DMS153 (cell line): ENCODE measurements at regions not wholly inside any gene's neighbourhood (a gene's known extent, or its start where the extent isn't known, plus 50 kb on each side); places are given as distances from the start of the nearest gene placed in this dataset.

Experiments used
- DNase-seq: peaks from one replicate; lab custom pipeline; 2025; lab: John Stamatoyannopoulos, UW

DNA sequence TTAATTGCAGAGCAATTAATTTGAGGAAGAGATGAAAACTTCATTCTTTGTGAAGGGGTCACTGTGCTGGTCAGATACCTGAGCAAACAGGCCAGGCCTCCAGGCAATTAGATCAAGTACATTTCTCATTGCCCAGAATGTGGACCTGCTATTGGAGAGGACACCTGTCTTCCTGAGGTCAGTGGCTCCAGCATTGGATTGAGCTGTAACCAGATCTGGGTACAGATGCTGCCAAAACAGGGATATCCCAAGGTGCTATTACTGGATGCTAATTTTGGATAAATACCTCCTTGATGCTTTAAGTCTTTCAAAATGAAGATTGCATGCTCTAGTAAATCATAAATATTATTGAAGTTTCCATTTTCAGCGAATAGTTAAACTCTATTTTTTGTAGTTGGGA, 131.5 kb downstream of the FAM161A start:
- DNase-seq, result no peak

GRCh38 chr2:61721382-61721781, 132.5 kb downstream of the FAM161A start:
- no peak for DNase-seq

DNA sequence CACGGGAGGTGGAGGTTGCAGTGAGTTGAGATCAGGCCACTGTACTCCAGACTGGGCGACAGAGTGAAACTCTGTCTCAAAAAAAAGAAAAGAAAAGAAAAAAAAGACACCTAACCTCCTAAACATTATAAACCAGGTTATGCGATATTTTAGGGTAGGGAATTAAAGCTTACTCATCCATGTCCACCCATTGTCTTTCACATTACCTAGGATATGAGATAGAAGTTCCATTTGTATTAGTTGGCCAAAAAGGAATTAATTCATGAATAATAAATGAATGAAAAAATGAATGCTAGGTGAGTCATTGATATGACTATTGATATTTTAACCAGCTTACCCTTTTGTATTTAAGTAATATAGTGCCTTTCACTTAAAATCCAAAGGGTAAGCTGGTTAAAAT, 132.9 kb downstream of the FAM161A start:
- no peak for DNase-seq

- no peak for DNase-seq
Observed at GRCh38 chr2:61718965-61719364, 134.9 kb downstream of the FAM161A start.

GRCh38 chr2:61715506-61715905, 138.4 kb downstream of the FAM161A start:
- DNase-seq, result no peak

GRCh38 chr2:61714210-61714609, 139.7 kb downstream of the FAM161A start:
- DNase-seq, result no peak

DNA sequence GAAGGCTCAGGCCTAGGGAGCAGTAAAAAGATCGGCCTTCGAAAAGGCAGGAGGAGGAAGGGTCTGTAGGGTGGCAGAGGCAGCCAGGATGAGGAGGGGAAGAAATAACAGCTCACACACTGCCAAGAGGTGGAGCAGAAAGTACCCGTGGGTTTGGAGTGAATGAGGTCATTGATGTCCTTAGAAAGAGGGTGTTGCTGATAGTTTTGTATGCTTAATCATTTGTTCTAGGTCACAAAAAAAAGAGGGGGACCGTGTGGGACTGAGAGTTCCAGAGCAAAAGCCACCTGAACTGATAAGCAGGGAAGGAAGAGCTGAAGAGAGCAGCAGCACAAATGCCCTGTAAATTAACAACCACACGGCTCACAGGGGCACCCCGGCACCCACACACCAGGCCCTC, 140.4 kb downstream of the FAM161A start:
- no peak for DNase-seq

DNA sequence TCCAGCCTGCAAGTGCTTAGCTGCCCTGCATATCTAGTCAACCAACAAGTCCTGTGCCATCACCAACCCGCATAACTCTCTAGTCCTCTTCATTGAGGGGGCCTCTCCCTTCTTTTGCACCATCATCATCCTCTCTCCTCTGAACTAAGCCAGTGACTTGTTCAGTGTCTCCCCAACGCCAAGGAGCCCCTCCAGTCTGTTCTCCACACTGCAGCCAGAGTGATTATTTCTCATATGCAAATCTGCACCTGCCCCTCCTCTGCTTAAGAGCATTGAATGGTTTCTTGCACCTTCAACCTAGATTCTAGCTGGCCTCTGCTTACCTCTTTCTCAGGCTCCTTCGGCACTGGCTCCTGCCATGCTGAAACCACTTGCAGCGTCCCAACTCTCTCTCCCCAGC, 141.8 kb downstream of the FAM161A start:
- DNase-seq, result no peak

- peak; percentile 38 for DNase-seq
Observed at GRCh38 chr2:61710711-61711110, 143.1 kb downstream of the FAM161A start.

DNA sequence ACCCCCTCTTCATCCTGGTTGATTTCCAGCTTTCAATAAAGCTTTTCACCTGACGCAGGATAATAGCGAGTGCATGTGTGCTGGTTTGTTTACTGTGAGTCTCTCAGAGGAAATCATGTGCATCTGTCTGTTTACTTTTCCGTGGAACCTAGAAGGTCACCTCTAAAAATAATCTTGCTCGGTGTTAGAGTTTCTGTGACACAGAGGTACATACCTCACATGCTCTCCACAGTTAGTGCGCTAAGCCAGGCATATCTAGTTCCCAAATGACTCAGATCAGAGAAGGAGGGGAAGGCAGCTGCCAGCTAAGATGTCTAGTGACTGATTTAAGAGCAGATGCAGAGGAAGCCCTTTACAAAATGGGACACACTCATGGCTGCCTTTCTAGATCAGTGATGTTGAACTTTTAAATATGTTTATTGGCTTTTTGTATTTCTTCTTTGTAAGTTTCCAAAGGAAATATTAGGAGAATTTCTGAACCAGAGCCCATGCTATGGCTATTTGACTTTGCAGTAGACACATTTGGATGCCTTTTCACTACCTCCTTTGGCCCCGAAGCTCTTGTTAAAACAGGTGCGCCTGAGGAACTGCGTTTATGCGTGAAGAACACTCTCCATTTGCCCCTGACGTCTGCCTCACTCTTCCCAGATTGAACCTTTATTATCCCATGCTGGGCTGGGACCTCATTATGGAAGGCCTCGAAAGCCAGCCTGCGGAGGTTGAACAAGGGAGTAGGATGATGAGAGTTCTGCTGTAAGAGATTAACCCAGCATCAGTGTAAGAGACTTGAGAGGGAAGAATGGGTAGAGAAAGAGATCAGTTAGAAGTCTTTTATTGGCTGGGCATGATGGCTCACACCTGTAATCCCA, 145.6 kb downstream of the FAM161A start:
- peak; percentile 97 for DNase-seq

DNA sequence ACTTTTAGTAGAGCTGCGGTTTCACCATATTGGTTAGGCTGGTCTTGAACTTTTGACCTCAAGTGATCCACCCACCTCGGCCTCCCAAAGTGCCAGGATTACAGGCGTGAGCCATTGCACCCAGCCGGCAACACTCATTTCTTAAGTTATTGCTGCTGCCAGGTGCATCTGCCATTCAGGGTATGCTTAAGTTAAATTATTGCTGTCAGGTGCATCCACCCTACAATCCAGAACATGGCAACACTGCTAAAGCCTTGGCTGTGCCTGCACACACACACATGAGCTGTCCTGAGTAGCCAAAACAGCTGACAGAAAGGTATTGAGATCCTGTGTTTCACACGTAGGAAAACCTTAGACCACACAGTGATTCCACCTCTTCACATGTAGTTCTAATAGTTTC, 148.2 kb downstream of the FAM161A start:
- no peak for DNase-seq

DNA sequence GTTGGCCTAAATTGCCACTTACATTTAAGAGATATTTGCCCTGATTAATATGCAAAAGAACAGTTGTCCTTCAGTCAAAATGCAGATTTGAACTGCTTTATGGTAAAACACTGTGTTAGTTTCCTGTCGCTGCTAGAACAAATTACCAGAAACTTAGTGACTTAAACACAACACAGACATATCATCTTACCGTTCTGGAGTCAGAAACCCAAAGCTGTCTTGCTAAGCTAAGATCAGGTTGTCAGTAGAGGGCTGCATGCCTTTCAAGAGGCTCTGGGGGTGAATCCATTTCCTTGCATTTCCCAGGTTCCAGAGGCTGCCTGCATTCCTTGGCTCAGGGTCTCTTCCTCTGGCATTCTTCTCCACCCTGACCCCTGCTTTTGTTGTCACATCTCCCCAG, 149.5 kb downstream of the FAM161A start:
- no peak for DNase-seq

DNA sequence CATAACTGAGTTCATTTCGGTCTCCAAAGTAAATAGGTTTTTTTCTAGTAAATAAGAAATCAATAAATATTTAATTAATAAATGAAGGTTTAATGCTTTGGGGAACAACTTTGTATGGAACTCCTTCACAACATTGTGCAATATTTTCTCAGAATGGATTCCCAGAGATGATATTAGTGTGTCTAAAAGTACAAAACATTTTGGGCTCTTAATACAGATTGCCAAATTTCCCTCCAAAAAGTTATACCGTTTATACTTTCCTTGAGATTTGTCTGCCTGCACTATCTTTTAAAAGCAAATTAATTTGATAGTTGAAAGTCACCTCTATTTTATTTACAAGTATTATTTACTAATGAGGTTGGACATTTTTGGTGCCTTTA, 151.8 kb downstream of the FAM161A start:
- DNase-seq, result no peak

DNA sequence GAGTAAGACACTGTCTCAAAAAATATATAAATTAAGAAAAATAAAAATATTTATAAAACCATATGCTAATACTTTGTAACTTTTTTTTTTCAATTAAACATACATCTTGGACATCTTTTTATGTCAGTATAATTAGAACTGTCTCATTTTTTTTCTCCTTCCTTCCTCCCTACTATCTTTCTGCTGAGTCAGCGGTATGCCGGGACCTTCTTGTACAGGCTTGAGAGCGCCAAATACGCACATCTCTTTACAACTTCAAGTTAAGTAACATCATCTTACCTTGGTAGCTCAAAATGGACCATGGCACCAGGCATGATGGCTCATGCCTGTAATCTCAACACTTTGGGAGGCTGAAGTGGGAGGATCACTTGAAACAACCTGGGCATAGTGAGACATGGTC, 153.4 kb downstream of the FAM161A start:
- DNase-seq, result no peak

DNA sequence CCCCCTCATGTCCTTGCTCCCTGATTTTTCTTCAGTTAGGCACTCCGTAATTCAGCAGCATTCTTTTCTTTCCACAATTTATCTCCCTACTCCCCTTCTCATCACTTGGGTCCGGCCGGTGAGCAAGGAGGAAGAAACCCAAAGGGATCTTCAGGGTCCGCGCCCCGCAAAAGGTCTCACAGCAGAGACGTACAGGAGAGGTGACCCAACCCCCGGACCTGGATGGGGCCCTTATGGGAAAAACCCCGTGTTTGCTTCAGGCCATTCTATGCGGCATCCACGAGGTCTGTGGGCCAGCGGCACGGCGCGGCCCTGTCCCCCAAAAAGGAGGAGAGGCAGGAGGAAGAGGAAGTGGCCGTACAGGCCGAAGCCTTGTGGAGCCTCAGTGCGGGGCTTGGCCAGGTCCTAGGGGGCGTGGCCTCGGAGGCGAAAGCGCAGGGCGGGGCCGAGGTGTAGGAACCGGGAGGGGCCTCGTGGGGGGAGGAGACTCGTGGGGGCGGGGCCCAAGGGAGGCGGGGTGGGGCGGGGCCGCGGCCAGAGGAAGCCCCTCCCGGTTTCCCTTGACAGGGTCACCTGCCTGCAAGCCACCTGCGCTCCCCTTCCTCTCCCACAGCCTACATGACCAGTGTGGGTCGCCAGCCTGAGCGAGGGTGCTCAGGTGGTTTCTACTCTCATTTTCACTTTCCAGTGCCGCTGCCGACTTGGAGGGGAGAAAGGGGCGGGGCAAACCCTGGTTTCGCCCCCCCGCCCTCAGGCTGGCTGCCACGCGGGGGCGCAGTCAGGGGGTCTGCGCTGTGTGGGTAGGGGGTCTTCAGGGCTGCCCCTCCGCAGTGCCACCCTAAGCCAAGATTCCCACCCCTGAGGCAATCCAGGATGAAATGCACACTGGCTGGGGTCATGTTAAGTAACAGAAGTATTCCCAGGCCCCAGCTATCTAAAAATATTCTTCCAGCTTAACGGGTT, 156.4 kb upstream of the XPO1 start:
- peak; percentile 66 for DNase-seq

DNA sequence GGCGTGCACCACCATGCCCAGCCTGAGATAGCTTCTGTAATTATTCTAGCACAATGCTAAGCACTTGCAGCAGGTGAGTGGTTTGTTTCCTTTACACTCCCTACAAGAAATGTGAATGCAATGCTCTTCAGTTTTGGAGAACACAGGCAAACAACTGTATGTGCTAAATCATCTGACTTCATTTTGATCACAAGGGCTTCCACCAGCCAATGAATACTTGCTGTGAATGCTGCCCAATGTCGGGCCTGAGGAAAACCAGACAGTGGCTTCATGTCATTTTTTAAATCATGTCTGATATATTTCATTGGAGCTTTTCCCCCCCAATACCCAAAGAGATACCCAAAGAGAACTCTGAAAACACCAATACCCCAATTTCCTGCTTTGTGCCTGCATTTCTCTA, 155.6 kb upstream of the XPO1 start:
- DNase-seq, result no peak

DNA sequence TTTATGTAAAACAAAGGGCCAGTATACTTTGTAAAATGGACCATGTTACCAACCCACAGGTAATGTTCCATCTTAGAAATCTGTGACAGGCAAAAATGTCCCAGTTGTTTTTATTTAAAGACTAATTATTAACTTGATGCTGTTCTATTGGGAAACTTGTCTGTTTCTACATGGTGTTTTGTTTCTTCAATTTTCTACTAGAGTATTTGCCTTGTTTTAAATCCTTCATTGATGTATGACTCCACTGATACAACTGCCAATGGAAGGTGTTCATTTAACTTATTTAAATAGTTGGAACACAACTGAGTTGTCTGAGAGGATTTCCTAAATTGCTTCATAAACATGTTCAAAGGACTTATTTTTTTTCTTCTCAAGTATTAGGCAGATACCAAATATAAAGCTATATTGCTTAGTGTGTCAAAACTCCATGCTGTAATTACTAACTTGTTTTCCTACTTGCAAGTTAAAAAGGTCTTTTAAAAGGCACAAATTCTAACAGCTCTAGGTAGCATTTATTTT, 152.0 kb upstream of the XPO1 start:
- DNase-seq, result no peak

DNA sequence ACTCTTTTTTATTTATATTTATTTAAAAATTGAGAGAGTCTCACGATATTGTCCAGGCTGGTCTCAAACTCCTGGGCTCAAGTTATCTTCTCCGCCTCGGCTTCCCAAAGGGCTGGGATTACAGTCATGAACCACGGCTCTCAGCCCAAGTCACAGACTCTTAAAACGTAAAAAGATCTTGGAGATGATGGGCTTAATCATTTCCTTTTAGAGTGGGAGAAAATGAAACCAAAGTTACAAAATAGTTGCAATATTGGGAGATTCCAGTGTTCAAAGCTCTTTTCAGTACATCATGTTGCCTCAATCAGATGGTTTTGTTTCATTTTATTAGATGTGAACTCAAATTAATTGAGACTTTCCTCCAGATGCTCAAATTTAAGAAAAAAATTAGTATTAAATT, 151.4 kb upstream of the XPO1 start:
- DNase-seq, result no peak

GRCh38 chr2:61688369-61689334, 150.5 kb upstream of the XPO1 start:
- no peak for DNase-seq

DNA sequence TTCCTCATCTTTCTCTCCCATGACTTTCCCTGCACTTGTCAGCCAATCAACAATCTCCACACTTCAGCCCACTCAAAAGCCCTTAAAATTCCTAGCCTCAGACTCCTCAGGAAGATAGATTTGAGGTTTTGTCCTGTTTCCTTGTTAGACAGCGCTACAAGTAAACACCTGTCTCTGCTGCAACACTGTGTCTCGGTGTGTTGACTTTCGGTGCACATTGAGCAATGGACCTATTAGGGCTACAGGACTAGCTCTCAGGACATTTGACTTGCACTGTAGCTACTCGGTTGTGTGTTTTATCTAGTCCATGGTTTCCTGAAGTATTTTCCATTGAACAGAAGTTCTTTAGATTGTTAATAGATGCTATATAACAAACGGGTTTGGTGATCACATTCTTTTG, 140.9 kb upstream of the XPO1 start:
- no peak for DNase-seq

DNA sequence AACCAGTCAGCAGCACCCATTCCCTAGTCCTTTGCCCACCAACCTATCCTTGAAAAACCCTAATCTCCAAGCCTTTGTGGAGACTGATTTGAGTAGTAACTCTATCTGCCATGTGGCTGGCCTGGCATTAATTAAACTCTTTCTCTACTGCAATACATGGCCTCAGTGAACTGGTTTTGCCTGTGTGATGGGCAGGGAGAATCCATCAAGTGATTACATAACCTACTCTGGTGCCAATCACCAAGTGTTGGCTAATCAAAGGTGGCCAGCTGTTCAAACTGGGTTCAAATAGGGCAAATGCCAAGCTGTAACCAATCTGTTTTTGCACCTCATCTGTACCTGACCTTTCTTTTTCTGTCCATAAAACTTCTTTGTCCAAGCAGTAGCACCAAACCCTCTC, 139.8 kb upstream of the XPO1 start:
- no peak for DNase-seq

DNA sequence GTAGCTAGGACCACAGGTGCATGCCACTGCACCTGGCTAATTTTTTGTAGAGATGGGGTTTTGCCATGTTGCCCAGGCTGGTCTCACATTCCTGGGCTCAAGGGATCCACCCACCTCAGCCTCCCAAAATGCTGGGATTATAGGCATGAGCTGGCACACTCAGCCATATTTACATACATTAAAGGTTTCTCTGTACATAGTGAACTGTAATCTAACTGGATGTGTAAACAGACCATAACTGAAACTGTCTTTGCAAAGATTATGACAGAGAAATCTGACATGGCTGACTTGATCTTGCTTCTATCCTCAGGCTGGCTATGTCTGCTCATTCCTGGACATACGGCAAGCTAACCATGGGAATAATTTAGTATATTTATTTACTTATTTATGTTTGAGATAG, 139.2 kb upstream of the XPO1 start:
- DNase-seq, result no peak
